ENCODE measurements at regions not wholly inside any gene's neighbourhood (a gene's known extent, or its start where the extent isn't known, plus 50 kb on each side); places are given as distances from the start of the nearest gene placed in this dataset.

- no peak for DNase-seq
Measured at GRCh38 chr4:122203407-122203806, 51.3 kb downstream of the BLTP1 start.

GRCh38 chr4:122205687-122206086 lies 53.6 kb downstream of the BLTP1 start:
- DNase-seq = no peak

- no peak for DNase-seq
Measured at GRCh38 chr4:122212880-122213279, 60.7 kb downstream of the BLTP1 start.

- peak in 1 of 3 donors; percentile 4 for DNase-seq
Measured at GRCh38 chr4:122218762-122219161, 66.6 kb downstream of the BLTP1 start.

GRCh38 chr4:122219356-122219755 lies 67.2 kb downstream of the BLTP1 start:
- no peak for DNase-seq

- DNase-seq = no peak
Measured at GRCh38 chr4:122221322-122221721, 69.2 kb downstream of the BLTP1 start.

GRCh38 chr4:122224348-122224747 lies 72.2 kb downstream of the BLTP1 start:
- peak; percentile 4 to 26 (median 14) for DNase-seq

GRCh38 chr4:122227202-122227601 lies 75.1 kb downstream of the BLTP1 start:
- DNase-seq = no peak

GRCh38 chr4:122229857-122230256 lies 77.7 kb downstream of the BLTP1 start:
- DNase-seq = no peak

- no peak for DNase-seq
Measured at GRCh38 chr4:122232633-122233032, 80.5 kb downstream of the BLTP1 start.

GRCh38 chr4:122234686-122235085 lies 82.6 kb downstream of the BLTP1 start:
- no peak for DNase-seq

GRCh38 chr4:122243785-122244184 lies 91.7 kb downstream of the BLTP1 start:
- DNase-seq = no peak

- no peak for DNase-seq
Measured at GRCh38 chr4:122244764-122245163, 92.6 kb downstream of the BLTP1 start.

GRCh38 chr4:122246551-122246950 lies 94.4 kb downstream of the BLTP1 start:
- DNase-seq = no peak

GRCh38 chr4:122249357-122249756 lies 97.2 kb downstream of the BLTP1 start:
- DNase-seq = no peak

- no peak for DNase-seq
Measured at GRCh38 chr4:122252584-122252983, 100.5 kb downstream of the BLTP1 start.

GRCh38 chr4:122259849-122260248 lies 107.7 kb downstream of the BLTP1 start:
- DNase-seq = no peak

GRCh38 chr4:122276359-122276758 lies 102.5 kb upstream of the ADAD1 start:
- no peak for DNase-seq

GRCh38 chr4:122278976-122279375 lies 99.8 kb upstream of the ADAD1 start:
- no peak for DNase-seq

- DNase-seq = no peak
Measured at GRCh38 chr4:122279670-122280069, 99.1 kb upstream of the ADAD1 start.

GRCh38 chr4:122285285-122285684 lies 93.5 kb upstream of the ADAD1 start:
- DNase-seq = no peak

- no peak for DNase-seq
Measured at GRCh38 chr4:122293374-122294365, 85.1 kb upstream of the ADAD1 start.

- DNase-seq = no peak
Measured at GRCh38 chr4:122297694-122298093, 81.1 kb upstream of the ADAD1 start.

- DNase-seq = no peak
Measured at GRCh38 chr4:122300776-122301175, 78.0 kb upstream of the ADAD1 start.
